GM18511 (cell line): ENCODE measurements at regions not wholly inside any gene's neighbourhood (a gene's known extent, or its start where the extent isn't known, plus 50 kb on each side); places are given as distances from the start of the nearest gene placed in this dataset.

Experiments
- ATAC-seq: cut with Tn5 transposase; IDR thresholded peaks from one replicate; pipeline ENCODE4 v1.9.1; 2021; ENCODE audit warnings: mild to moderate bottlenecking, moderate library complexity; ENCODE audit not compliant: unreplicated experiment

DNA sequence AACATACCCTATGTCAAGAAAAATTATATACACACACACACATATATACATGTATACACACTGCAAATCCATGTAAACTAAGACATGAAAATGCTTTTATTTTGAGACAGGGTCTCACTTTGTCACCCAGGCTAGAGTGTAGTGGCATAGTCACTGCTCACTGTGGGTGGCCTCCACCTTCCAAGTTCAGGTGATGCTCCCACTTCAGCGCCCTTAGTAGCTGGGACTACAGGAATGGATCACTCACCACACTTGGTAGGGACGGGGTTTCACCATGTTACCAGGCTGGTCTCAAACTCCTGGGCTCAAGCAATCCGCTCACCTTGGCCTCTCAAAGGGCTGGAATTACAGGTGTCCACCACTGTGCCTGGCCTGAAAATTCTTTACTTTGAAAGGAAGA lies 617.6 kb downstream of the NYAP2 start:
- no peak for ATAC-seq

GRCh38 chr2:226011716-226012450 lies 612.4 kb downstream of the NYAP2 start:
- ATAC-seq = no peak

GRCh38 chr2:226002438-226002837 lies 602.9 kb downstream of the NYAP2 start:
- ATAC-seq = peak; percentile 62

DNA sequence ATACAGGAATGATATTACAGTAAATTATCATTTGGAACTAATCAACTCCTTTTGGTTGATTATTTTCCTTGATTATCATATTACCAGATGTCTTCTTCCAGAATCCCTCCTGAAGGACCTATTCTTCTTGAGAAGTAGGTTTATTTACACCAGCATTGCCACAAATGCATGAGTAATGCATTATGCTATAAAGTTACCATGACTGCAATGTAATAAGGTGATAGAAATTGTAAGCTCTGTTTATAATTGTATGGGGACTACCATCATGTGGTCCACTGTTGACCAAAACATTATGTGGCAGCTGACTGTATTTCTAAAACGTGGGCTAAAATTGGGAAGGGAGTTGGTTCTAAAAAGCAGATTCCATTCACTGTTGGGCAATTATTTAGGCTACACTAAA lies 602.2 kb downstream of the NYAP2 start:
- ATAC-seq = no peak

GRCh38 chr2:225999692-226000091 lies 600.2 kb downstream of the NYAP2 start:
- no peak for ATAC-seq

DNA sequence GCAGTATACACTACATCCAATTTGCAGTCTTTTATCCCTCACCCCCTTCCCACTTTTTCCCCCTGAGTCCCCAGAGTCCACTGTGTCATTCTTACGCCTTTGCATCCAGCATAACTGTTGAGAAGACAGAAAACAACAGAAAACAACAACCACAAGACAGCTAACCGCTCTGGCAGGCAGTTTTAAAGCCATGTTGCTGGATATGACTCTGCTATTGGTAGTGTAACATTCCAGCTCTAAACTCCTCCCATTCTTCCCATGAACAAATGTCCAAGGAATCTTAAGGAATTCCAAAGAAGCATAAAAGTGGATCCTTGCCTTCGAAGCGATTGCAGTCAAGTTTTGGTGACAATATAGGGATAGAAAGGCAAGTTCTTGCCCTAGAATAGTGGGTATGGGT lies 599.1 kb downstream of the NYAP2 start:
- no peak for ATAC-seq

DNA sequence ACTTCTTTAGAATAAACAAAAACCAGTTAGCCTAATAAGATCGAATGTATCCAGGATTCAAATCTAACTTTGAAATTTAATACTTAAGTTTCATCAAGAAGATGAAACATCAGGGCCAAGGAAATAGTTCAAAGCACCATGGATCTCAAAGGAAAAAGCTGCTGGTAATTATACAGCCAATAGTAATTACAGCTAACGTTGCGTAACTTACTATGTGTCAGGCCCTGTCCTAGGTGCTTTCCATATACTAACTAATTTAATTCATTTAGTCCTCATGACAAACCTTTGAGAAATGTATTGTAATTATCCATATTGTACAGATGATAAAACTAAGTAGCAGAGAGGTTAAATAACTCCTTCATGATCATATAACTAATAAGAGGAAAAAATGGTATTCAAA lies 598.6 kb downstream of the NYAP2 start:
- ATAC-seq = no peak

- ATAC-seq = no peak
Measured at GRCh38 chr2:225996462-225996828, 596.9 kb downstream of the NYAP2 start.

GRCh38 chr2:225995796-225996461 lies 596.4 kb downstream of the NYAP2 start:
- ATAC-seq = no peak

DNA sequence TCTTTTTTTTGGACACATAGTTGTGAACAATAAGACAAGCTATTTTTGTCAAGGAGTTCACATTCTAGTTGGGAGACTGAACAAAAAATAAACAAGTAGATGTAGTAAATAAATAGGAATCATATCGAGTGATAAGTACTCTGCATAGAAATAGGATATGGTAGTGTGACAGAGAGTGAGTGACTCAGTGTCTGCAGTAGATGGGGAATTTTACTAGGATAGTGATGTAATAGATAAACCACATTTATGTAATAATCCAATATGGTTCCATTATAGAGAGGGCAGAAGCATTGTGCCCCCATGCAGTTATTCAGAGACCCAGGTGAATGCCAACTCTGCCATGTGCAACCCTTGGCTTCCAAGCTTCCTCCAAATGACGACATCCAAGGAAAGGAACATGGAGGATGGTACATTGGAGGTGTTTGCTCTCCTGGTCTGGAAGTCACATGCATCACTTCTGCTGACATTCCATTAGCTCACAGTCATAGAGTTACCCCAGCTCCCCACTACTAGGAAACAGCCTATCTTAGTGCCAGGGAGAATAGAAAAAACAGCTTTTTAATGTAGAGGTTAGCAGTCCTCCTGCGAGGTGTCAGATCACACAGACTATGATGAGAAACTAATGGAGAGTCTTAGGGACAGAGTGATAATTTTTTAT lies 595.4 kb downstream of the NYAP2 start:
- no peak for ATAC-seq

DNA sequence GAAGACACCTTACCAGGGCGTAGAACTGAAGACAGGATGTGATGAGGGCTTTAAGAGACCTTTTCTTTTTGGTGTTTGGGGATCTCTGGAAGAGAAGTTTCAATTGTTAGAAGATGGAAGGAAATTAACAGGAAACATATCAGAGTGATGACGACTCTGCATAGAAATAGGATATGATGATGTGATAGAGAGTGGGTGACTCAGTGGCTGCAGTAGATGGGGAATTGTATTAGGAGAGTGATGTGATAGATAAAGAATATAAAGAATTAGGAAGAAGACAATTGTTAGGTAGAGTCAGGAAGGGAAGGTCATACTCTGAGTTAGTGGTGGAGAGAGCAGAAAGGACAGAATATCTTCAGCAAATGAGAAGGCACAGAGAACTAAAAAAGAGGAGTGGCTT lies 593.9 kb downstream of the NYAP2 start:
- ATAC-seq = no peak

DNA sequence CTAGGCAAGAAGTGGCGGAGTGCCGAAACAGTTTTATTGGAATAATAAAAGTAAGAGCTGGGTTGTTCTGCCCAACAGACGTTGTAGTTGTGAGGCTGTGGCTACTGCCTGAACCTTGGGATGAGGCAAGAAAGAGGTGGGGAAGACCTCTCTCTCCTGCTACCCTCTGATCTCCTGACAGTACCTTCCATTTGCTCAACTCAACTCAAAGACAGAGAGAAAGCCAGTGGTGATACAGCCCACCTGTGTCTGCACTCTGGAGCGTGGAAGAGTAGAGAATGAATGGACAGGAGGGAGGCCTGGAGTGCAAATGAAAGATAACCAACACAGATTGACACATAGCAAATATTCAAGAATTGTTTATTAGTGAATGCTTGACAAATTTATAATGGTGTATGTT lies 590.3 kb downstream of the NYAP2 start:
- ATAC-seq = no peak

DNA sequence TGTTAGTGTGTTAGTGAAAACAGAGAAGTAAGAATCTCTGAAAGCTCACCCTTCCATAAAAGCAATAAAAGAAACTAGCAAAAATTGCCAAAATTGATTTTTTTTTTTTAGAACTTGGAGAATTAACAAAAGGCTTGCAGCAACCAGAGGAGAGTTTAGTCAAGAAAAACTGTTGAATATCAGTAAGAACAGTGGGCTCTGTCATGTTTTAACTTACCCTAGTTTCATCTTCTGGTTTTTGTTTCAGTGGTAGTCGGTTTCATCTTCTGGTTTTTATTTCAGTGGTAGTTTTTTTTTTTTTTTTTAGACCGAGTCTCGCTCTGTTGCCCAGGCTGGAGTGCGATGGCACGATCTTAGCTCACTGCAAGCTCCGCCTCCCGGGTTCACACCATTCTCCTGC lies 580.9 kb downstream of the NYAP2 start:
- ATAC-seq = no peak

DNA sequence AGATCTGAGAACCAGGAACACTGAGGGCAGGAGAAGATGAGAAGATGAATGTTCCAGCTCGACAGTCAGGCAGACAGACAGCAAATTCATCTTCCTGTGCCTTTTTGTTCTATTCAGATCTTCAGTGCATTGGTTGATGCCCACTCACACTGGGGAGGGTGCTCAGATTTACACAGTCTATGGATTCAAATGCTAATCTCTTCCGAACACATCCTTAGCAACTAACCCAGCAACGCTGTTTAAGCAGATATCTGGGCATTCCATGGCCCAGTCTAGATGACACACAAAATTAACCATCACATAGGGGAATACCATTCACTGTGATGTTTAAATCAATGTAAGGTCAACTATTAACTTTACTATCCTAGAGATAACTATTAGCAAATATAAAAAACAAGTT lies 571.9 kb downstream of the NYAP2 start:
- ATAC-seq = no peak

GRCh38 chr2:225948903-225949302 lies 549.4 kb downstream of the NYAP2 start:
- no peak for ATAC-seq

DNA sequence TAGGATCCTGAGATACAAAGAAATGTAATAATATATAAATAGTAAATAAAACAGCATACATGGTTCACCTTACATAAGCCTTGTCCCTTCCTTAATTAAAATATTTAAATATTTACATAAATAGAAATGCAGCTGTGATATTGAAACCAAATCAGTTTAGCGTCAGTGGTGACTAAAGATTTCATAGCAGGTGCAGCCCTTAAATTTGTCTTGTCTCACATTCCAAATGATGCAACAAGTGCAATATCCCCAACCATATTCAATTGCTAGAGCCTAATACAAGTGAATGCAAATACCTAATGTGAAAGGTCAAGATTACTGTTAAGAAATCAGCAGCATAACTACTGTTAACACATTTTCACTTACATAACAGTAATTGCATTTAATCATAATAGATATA lies 539.5 kb downstream of the NYAP2 start:
- ATAC-seq = no peak

DNA sequence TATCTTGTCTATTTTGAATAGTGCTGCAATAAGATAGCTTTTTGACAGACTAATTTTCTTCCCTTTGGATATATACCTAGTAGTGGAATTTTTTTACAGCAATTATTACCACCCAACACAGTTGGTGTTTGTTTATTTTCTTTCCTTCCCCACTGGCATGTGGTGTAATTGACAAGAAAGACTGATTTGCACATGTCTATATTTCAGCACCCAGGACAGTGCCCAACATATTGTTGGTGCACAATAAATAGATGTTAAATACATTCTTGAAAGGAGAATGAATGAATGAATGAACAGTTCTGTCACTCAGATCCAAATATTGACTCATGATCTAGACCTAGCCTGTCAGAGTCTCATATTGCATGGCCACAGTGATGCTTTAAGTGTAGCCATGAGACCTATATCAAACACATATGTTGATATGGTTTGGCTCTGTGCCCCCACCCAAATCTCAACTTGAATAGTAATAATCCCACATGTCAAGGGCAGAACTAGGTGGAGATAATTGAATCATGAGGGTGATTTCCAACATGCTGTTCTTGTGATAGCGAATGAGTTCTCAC lies 538.2 kb downstream of the NYAP2 start:
- no peak for ATAC-seq

DNA sequence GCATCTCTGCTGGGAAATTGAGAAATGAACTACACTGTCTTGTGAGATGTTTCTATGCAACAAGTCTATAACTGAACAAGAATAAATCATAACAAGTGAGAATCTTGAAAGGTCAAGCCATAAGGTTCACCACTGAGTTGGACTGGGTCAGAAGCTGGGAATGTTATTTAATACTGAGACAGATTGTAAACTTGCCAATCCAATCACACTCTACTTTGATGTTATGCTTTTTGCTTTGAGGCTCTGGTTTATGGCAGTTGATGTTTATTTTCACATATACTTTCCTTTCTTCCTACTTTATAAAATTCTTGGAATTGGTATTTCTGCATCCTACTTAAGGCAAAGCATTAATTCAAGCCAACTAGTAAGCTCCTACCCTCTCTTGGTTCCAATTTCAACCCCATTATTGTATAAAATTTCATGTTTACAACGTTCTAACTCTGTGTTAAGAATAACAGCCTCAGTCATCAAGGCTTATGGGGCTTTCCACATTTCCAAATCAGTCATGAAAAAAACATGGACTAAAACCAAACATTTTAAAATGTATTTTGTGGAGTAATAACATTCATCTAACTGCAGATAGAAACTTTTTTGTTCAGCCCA lies 533.4 kb downstream of the NYAP2 start:
- no peak for ATAC-seq

DNA sequence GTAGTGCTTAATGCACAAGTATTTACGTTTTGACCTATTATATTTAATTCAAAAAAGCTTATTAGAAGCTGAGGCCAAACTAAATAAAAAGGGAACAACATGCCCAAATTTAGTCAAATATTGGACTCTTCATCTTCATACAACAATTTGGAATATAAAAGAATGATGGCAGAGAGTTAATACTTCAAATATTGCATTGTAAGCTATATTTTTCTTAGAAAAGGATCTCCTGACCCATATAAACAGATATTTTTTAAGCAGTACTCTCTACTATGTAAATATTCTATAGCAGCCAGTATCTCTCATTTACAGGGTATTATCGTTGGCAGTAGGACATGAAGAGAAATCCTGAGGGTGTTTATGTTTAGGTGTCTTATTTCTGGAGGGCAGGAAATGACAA lies 531.2 kb downstream of the NYAP2 start:
- ATAC-seq = no peak

GRCh38 chr2:225920621-225921220 lies 521.2 kb downstream of the NYAP2 start:
- no peak for ATAC-seq

DNA sequence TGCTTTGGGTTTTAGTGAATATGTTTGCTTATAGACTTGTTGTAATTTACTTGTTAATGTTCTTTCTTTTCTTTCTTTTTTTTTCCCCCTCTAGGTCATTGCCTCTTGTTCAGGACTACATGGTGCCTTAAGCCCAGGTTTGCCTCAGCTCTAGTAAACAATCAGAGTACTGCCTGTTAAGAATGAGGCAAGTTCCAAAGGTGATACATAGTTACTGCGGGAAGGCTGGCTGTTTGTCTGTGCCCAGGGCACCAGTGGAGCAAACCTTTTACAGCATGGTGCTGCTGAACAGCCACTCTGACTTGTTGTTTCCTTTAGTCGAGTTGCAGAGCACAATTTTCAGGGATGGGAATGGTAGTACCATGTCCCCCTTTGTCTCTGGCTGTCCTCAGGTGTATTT lies 517.2 kb downstream of the NYAP2 start:
- ATAC-seq = no peak
